ENCODE measurements at regions not wholly inside any gene's neighbourhood (a gene's known extent, or its start where the extent isn't known, plus 50 kb on each side); places are given as distances from the start of the nearest gene placed in this dataset.
"Not testable (repeated sequence)": the region's sequence is repeated elsewhere in the genome, so short reads cannot be mapped to it uniquely, and the experiment has no call there.

- no peak overlapping the region for H3K27ac ChIP-seq
- no peak for TF ChIP-seq CTCF (conservative IDR thresholded peaks at IDR 0.05)
These were observed 876.0 kb downstream of the FSTL5 start for GRCh38 chr4:161287678-161288352.

DNA sequence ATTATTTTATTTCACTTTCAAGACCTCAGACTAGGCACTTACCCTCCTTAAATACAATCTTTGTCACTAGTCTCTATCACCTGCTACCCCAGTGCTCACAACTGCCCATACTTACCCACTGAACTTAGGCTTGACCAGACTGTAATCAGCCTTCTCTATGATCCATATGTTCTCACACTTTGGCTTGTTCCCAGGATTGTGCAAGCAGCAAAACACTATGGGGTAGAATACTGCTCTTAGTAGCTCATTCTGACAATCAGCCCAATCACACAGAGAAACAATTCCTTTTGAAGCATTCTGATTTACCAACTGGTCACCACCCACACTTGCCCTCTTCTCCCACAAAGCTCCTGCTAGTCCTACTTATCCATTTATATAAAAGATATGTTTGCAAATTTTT lies 878.3 kb downstream of the FSTL5 start:
- TF ChIP-seq CTCF (conservative IDR thresholded peaks at IDR 0.05) = no peak
- H3K27ac ChIP-seq = no peak overlapping the region

GRCh38 chr4:161280929-161281328 lies 882.9 kb downstream of the FSTL5 start:
- no peak for TF ChIP-seq CTCF (conservative IDR thresholded peaks at IDR 0.05)

DNA sequence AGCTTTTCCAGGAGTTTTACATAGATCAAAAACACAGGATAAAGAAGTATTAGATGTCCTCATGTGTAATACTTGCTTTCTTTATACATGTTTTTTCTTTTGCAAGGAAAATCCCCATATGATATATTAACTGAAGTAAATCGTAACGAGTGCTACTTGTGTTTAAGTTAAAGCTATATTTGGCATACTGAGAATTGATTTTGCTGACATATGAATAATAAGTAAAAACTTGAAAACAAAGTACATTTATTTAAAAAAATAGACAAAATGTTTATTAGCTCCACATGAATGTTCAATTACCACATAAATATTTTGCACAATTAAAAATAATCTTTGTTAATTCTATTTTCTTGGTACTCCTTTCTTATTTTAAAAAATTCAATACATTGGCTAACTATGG lies 884.7 kb downstream of the FSTL5 start:
- no peak overlapping the region for H3K27ac ChIP-seq
- TF ChIP-seq CTCF (conservative IDR thresholded peaks at IDR 0.05) = no peak

More at GRCh38 chr4:161280929-161281328, 882.9 kb downstream of the FSTL5 start:
- H3K27ac ChIP-seq = no peak overlapping the region

- not testable (repeated sequence) for H3K27ac ChIP-seq
These were observed 886.5 kb downstream of the FSTL5 start for GRCh38 chr4:161277150-161277787.

GRCh38 chr4:161273607-161274006 lies 890.2 kb downstream of the FSTL5 start:
- no peak for TF ChIP-seq CTCF (conservative IDR thresholded peaks at IDR 0.05)

DNA sequence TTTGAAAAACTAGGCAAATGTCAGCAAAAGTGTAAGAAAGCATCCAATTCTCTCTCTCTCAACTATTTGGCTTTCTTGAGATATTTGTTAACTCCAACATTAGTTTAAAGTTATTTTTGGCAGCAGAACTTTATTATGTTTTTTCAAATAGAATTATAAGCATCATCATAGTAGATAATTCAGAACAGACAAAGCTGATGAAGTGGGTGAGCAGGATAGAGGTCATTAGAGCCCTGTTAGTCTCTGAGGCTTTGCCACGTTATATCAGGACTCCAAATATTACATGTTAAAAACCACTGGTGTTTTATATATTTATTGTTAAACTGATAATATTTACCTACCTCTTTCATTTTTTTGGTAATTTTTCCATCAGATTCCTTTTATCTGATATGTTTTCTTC lies 903.0 kb downstream of the FSTL5 start:
- no peak overlapping the region for H3K27ac ChIP-seq
- no peak for TF ChIP-seq CTCF (conservative IDR thresholded peaks at IDR 0.05)

More at GRCh38 chr4:161273607-161274006, 890.2 kb downstream of the FSTL5 start:
- H3K27ac ChIP-seq = no peak overlapping the region

DNA sequence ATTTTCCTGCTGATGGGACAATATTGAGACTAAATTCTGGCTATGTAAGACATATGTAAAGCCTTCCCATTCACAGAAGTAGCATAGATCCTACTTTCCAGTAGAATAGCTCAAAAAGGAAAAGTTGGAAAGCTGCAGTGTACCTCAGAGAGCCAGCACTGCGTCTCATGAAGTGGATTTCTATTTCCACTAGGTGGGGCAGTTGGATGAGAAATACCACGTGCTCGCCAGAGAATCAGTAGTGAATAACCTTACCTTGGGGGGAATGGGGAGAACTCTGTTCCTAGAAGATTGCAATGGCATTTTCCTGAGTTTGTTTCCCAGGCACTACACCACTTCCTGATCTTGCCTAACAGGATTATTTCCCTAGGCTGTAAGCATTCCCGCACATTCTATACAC lies 907.1 kb downstream of the FSTL5 start:
- TF ChIP-seq CTCF (conservative IDR thresholded peaks at IDR 0.05) = peak; percentile 43

More for the DNA sequence above, 907.1 kb downstream of the FSTL5 start:
- H3K27ac ChIP-seq = no peak overlapping the region
